Lower lobe of right lung (tissue), 2 donors: ENCODE measurements at regions not wholly inside any gene's neighbourhood (a gene's known extent, or its start where the extent isn't known, plus 50 kb on each side); places are given as distances from the start of the nearest gene placed in this dataset.
"Not testable (repeated sequence)": the region's sequence is repeated elsewhere in the genome, so short reads cannot be mapped to it uniquely, and the experiment has no call there.

Experiments used
- ATAC-seq, 2 donors: fragments of 200-7000 bp; cut with Tn5 transposase; one replicate each; pipeline ENCODE4 v1.9.1; 2020 to 2022; ENCODE audit warnings: mild to moderate bottlenecking in 2 of 2, moderate library complexity in 2 of 2
- DNase-seq: peaks from one replicate; pipeline ENCODE4 v3.0.0-alpha.2; 2020
- H3K27ac ChIP-seq: fragments of 200-600 bp; one replicate; pipeline ENCODE4 v1.8.0; 2022
- H3K27me3 ChIP-seq: fragments of 200-600 bp; one replicate; pipeline ENCODE4 v1.8.0; 2022; ENCODE audit warnings: low read depth
- H3K36me3 ChIP-seq: fragments of 200-600 bp; one replicate; pipeline ENCODE4 v1.8.0; 2022; ENCODE audit warnings: mild to moderate bottlenecking
- H3K4me1 ChIP-seq: fragments of 200-600 bp; one replicate; pipeline ENCODE4 v1.8.0; 2022
- H3K4me3 ChIP-seq: fragments of 200-600 bp; one replicate; pipeline ENCODE4 v1.8.0; 2022; ENCODE audit warnings: mild to moderate bottlenecking
- H3K9me3 ChIP-seq: fragments of 200-600 bp; one replicate; pipeline ENCODE4 v1.8.0; 2022
- CTCF ChIP-seq: fragments of 200-600 bp; IDR thresholded peaks from one replicate; pipeline ENCODE4 v1.8.0; 2022; ENCODE audit warnings: antibody characterized with exemption, mild to moderate bottlenecking
- intact Hi-C: fragments of 100-400 bp; cut with DNase I; formaldehyde crosslinking; loops from one replicate; pipeline ENCODE4 v1.11.0; 2022
- donor health status: DM: no; HTN: yes; CAD: no; lungs with severe emphysema.

GRCh38 chr5:164148292-164148691, 642.9 kb downstream of the MAT2B start:
- H3K4me1 ChIP-seq: no peaks in the 10 kb centered on the region
- H3K9me3 ChIP-seq: no peaks in the 10 kb centered on the region
- TF ChIP-seq CTCF: no peak
- no peaks in the 10 kb centered on the region for H3K27me3 ChIP-seq
- no peak overlapping the region for H3K4me3 ChIP-seq
- H3K36me3 ChIP-seq: no peaks in the 10 kb centered on the region
- no peak for DNase-seq
- no peak overlapping the region for H3K27ac ChIP-seq
- intact Hi-C loops: no loop called here
- no peak for ATAC-seq

GRCh38 chr5:164152539-164152938, 647.1 kb downstream of the MAT2B start:
- DNase-seq, H3K27me3 ChIP-seq, ATAC-seq, H3K36me3 ChIP-seq, H3K27ac ChIP-seq, H3K4me1 ChIP-seq, intact Hi-C loops, H3K9me3 ChIP-seq, H3K4me3 ChIP-seq: not testable (repeated sequence)

GRCh38 chr5:164153469-164154172, 648.2 kb downstream of the MAT2B start:
- Histone ChIP-seq H3K4me1 (no peaks in the 10 kb centered on the region), H3K36me3 (no peaks in the 10 kb centered on the region), H3K9me3 (no peaks in the 10 kb centered on the region), H3K27ac (no peak overlapping the region), H3K27me3 (no peaks in the 10 kb centered on the region), H3K4me3 (no peak overlapping the region)
- ATAC-seq (no peak), DNase-seq (no peak)
- no peak for TF ChIP-seq CTCF
- intact Hi-C loops: no loop called here

GRCh38 chr5:164170814-164171213, 665.4 kb downstream of the MAT2B start:
- H3K27me3 ChIP-seq: no peaks in the 10 kb centered on the region
- ATAC-seq (no peak), DNase-seq (no peak)
- no peak for TF ChIP-seq CTCF
- H3K36me3 ChIP-seq: no peaks in the 10 kb centered on the region
- intact Hi-C loops: no loop called here
- no peak overlapping the region for H3K27ac ChIP-seq
- no peak overlapping the region for H3K4me3 ChIP-seq
- no peaks in the 10 kb centered on the region for H3K9me3 ChIP-seq
- no peaks in the 10 kb centered on the region for H3K4me1 ChIP-seq

GRCh38 chr5:164175083-164175482, 669.7 kb downstream of the MAT2B start:
- H3K36me3 ChIP-seq: no peaks in the 10 kb centered on the region
- no peak for TF ChIP-seq CTCF
- ATAC-seq: no peak
- no peaks in the 10 kb centered on the region for H3K27me3 ChIP-seq
- no peak for DNase-seq
- H3K9me3 ChIP-seq: no peaks in the 10 kb centered on the region
- no peaks in the 10 kb centered on the region for H3K4me1 ChIP-seq
- no peak overlapping the region for H3K4me3 ChIP-seq
- intact Hi-C loops: no loop called here
- no peak overlapping the region for H3K27ac ChIP-seq

- Histone ChIP-seq H3K9me3 (no peaks in the 10 kb centered on the region), H3K36me3 (no peaks in the 10 kb centered on the region), H3K27ac (no peak overlapping the region), H3K4me3 (no peak overlapping the region), H3K4me1 (no peaks in the 10 kb centered on the region), H3K27me3 (no peaks in the 10 kb centered on the region)
- intact Hi-C loops: no loop called here
- DNase-seq: no peak
- no peak for ATAC-seq
- TF ChIP-seq CTCF: no peak
Observed at GRCh38 chr5:164179406-164179805, 674.0 kb downstream of the MAT2B start.
